ENCODE measurements at regions not wholly inside any gene's neighbourhood (a gene's known extent, or its start where the extent isn't known, plus 50 kb on each side); places are given as distances from the start of the nearest gene placed in this dataset.

DNA sequence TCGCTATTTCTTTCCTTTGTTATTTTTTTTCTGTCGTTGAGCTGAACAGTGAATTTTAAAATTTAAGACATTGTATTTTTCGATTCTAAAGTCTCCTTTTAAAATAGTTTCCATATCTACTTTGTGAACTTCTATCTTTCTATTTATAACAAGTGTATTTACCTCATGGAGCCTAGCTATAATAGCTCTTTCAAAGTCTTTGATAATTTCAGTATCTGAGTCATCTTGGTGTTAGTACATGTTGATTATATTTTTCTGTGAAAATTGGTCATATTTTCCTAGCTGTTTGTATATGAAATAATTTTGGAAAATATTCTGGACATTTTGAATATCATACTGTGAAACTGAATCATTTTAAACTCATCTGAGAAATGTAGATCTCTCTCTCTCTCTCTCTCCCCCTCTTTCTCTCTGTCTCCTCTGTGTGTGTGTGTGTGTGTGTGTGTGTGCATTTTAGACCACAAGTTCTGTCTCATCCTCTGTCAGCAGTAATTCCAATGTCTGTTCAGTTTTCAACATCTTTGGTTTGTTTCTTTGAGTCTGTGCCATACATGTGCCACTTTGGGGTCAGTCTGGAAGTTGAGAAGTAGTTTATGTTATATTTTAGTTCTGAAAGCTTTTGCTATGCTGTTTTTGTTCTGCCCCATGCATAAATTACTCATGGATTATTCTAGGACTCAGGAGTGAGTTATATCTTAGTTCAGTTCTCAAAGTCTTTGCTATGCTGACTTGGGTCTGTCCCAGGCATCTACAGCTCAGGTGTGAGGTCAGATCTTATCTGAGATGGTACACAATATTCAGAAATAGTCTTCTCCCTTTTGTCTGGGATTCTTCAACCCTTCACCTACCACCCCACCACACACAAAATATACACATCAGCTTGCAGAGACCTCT is 366.4 kb upstream of the CASK start:
- TF ChIP-seq POLR2A (IDR thresholded peaks at IDR 0.05): no peak
- TF ChIP-seq, protein P1, sequence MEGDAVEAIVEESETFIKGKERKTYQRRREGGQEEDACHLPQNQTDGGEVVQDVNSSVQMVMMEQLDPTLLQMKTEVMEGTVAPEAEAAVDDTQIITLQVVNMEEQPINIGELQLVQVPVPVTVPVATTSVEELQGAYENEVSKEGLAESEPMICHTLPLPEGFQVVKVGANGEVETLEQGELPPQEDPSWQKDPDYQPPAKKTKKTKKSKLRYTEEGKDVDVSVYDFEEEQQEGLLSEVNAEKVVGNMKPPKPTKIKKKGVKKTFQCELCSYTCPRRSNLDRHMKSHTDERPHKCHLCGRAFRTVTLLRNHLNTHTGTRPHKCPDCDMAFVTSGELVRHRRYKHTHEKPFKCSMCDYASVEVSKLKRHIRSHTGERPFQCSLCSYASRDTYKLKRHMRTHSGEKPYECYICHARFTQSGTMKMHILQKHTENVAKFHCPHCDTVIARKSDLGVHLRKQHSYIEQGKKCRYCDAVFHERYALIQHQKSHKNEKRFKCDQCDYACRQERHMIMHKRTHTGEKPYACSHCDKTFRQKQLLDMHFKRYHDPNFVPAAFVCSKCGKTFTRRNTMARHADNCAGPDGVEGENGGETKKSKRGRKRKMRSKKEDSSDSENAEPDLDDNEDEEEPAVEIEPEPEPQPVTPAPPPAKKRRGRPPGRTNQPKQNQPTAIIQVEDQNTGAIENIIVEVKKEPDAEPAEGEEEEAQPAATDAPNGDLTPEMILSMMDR (IDR thresholded peaks at IDR 0.05): no peak
